ENCODE measurements at regions not wholly inside any gene's neighbourhood (a gene's known extent, or its start where the extent isn't known, plus 50 kb on each side); places are given as distances from the start of the nearest gene placed in this dataset.

GRCh38 chr3:44078863-44079262, 162.8 kb upstream of the TOPAZ1 start:
- Histone ChIP-seq H3K9me3 (no peaks in the 10 kb centered on the region), H3K4me3 (ENCODE audit: low read depth, low read length) (no peak overlapping the region), H3K36me3 (ENCODE audit: control insufficient read depth, insufficient read depth, low read length) (no peaks in the 10 kb centered on the region), H3K27me3 (replicated peaks; ENCODE audit: control insufficient read depth, insufficient read depth, low read length) (no peaks in the 10 kb centered on the region), H3K4me1 (no peaks in the 10 kb centered on the region)
- CTCF ChIA-PET, result no interaction called here
- no peak for TF ChIP-seq CTCF (IDR thresholded peaks at IDR 0.05; ENCODE audit: insufficient read depth in 1 of 2, low read depth in 1 of 2, low read length in 1 of 2, severe bottlenecking in 1 of 2, unreplicated experiment in 1 of 2)
- Mint-ChIP-seq H3K36me3 (ENCODE audit: insufficient read depth, unreplicated experiment) (peaks cover 6% of the 10 kb centered on the region), H3K4me1 (ENCODE audit: low read depth, unreplicated experiment) (peaks cover 7% of the 10 kb centered on the region), H3K9me3 (ENCODE audit: unreplicated experiment) (no peaks in the 10 kb centered on the region), H3K27me3 (ENCODE audit: insufficient read depth, unreplicated experiment) (peaks cover 15% of the 10 kb centered on the region), H3K27ac (ENCODE audit: unreplicated experiment) (no peak overlapping the region), H3K4me3 (ENCODE audit: unreplicated experiment) (no peak overlapping the region)
- BruUV-seq (replicated peaks), result no TSS peak
- DNase-seq, result no peak
- intact Hi-C loops (cut with micrococcal nuclease; ENCODE audit: unreplicated experiment), result no loop called here
- POLR2A ChIA-PET, result no interaction called here

GRCh38 chr3:44079916-44080315, 161.8 kb upstream of the TOPAZ1 start:
- Mint-ChIP-seq H3K27me3 (ENCODE audit: insufficient read depth, unreplicated experiment) (peaks cover 15% of the 10 kb centered on the region), H3K9me3 (ENCODE audit: unreplicated experiment) (no peaks in the 10 kb centered on the region), H3K4me1 (ENCODE audit: low read depth, unreplicated experiment) (no peaks in the 10 kb centered on the region), H3K4me3 (ENCODE audit: unreplicated experiment) (no peak overlapping the region), H3K36me3 (ENCODE audit: insufficient read depth, unreplicated experiment) (peaks cover 6% of the 10 kb centered on the region), H3K27ac (ENCODE audit: unreplicated experiment) (no peak overlapping the region)
- no TSS peak for BruUV-seq (replicated peaks)
- ChIA-PET POLR2A (no interaction called here), CTCF (interaction anchor here (1.1 kb wide), 1 partner anchor 224 kb away, joined by 3 read pairs; no protein-coding TSS in a partner anchor)
- DNase-seq, result no peak
- intact Hi-C loops (cut with micrococcal nuclease; ENCODE audit: unreplicated experiment), result no loop called here
- Histone ChIP-seq H3K27me3 (replicated peaks; ENCODE audit: control insufficient read depth, insufficient read depth, low read length) (no peaks in the 10 kb centered on the region), H3K4me3 (ENCODE audit: low read depth, low read length) (no peak overlapping the region), H3K4me1 (no peaks in the 10 kb centered on the region), H3K9me3 (no peaks in the 10 kb centered on the region), H3K36me3 (ENCODE audit: control insufficient read depth, insufficient read depth, low read length) (no peaks in the 10 kb centered on the region)
- no peak for TF ChIP-seq CTCF (IDR thresholded peaks at IDR 0.05; ENCODE audit: insufficient read depth in 1 of 2, low read depth in 1 of 2, low read length in 1 of 2, severe bottlenecking in 1 of 2, unreplicated experiment in 1 of 2)

GRCh38 chr3:44080474-44081072, 161.1 kb upstream of the TOPAZ1 start:
- TF ChIP-seq CTCF (IDR thresholded peaks at IDR 0.05; ENCODE audit: insufficient read depth in 1 of 2, low read depth in 1 of 2, low read length in 1 of 2, severe bottlenecking in 1 of 2, unreplicated experiment in 1 of 2), result no peak
- Histone ChIP-seq H3K9me3 (no peaks in the 10 kb centered on the region), H3K4me3 (ENCODE audit: low read depth, low read length) (no peak overlapping the region), H3K36me3 (ENCODE audit: control insufficient read depth, insufficient read depth, low read length) (no peaks in the 10 kb centered on the region), H3K4me1 (no peaks in the 10 kb centered on the region), H3K27me3 (replicated peaks; ENCODE audit: control insufficient read depth, insufficient read depth, low read length) (no peaks in the 10 kb centered on the region)
- Mint-ChIP-seq H3K4me1 (ENCODE audit: low read depth, unreplicated experiment) (no peaks in the 10 kb centered on the region), H3K27ac (ENCODE audit: unreplicated experiment) (no peak overlapping the region), H3K36me3 (ENCODE audit: insufficient read depth, unreplicated experiment) (peaks cover 6% of the 10 kb centered on the region), H3K9me3 (ENCODE audit: unreplicated experiment) (no peaks in the 10 kb centered on the region), H3K27me3 (ENCODE audit: insufficient read depth, unreplicated experiment) (peaks cover 14% of the 10 kb centered on the region), H3K4me3 (ENCODE audit: unreplicated experiment) (no peak overlapping the region)
- CTCF ChIA-PET, result interaction anchor here (1.1 kb wide), 1 partner anchor 225 kb away, joined by 3 read pairs; no protein-coding TSS in a partner anchor
- no peak for DNase-seq
- BruUV-seq (replicated peaks), result no TSS peak
- POLR2A ChIA-PET, result no interaction called here
- intact Hi-C loops (cut with micrococcal nuclease; ENCODE audit: unreplicated experiment), result no loop called here

Data from Caco-2 (cell line).